ENCODE measurements at regions not wholly inside any gene's neighbourhood (a gene's known extent, or its start where the extent isn't known, plus 50 kb on each side); places are given as distances from the start of the nearest gene placed in this dataset.

DNA sequence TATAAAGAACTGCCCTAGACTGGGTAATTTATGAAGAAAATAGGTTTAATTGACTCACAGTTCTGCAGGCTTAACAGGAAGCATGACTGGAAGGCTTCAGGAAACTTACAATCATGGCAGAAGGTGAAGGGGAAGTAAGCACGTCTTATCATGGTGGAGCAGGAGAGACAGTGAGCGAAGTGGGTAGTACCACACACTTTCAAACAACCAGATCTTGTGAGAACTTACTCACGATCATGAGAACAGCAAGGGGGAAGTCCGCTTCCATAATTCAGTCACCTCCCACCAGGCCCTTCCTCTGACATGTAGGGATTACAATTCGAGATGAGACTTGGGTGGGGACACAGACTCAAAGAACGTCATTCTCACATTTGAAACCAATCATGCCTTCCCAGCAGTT, 260.1 kb upstream of the FAM98A start:
- no peak overlapping the region for H3K9ac ChIP-seq (ENCODE audit: low read length)

GRCh38 chr2:33848486-33848885, 249.4 kb upstream of the FAM98A start:
- H3K9ac ChIP-seq (ENCODE audit: low read length) = no peak overlapping the region
- no peak overlapping the region for H2AFZ ChIP-seq (ENCODE audit: low read depth, low read length)
- no peak overlapping the region for H3K4me2 ChIP-seq (ENCODE audit: low read length)
- no peaks in the 10 kb centered on the region for H4K20me1 ChIP-seq (ENCODE audit: insufficient read depth, low read length)
- no peaks in the 10 kb centered on the region for H3K4me1 ChIP-seq (ENCODE audit: low read length)
- no peaks in the 10 kb centered on the region for H3K79me2 ChIP-seq (ENCODE audit: low read length)
- H3K36me3 ChIP-seq (replicated peaks; ENCODE audit: low read depth, low read length) = peaks cover 16% of the 10 kb centered on the region
- H3K9me3 ChIP-seq (ENCODE audit: insufficient read depth, low read length) = peaks cover 7% of the 10 kb centered on the region
- H3K27me3 ChIP-seq (ENCODE audit: low read depth, low read length) = no peaks in the 10 kb centered on the region
- H3K4me3 ChIP-seq (ENCODE audit: low read length) = no peak overlapping the region
- TF ChIP-seq EZH2phosphoT487 (IDR thresholded peaks at IDR 0.05; ENCODE audit: low read depth) (no peak), CTCF (IDR thresholded peaks at IDR 0.05; ENCODE audit: low read depth, low read length) (no peak)
- no peak overlapping the region for H3K27ac ChIP-seq (ENCODE audit: low read length)

More for the DNA sequence above, 260.1 kb upstream of the FAM98A start:
- Histone ChIP-seq H3K79me2 (ENCODE audit: low read length) (no peaks in the 10 kb centered on the region), H2AFZ (ENCODE audit: low read depth, low read length) (no peak overlapping the region), H3K27me3 (ENCODE audit: low read depth, low read length) (no peaks in the 10 kb centered on the region), H3K27ac (ENCODE audit: low read length) (no peak overlapping the region), H3K4me3 (ENCODE audit: low read length) (no peak overlapping the region), H3K4me2 (ENCODE audit: low read length) (no peak overlapping the region), H3K9me3 (ENCODE audit: insufficient read depth, low read length) (no peaks in the 10 kb centered on the region), H3K36me3 (replicated peaks; ENCODE audit: low read depth, low read length) (peaks cover 11% of the 10 kb centered on the region), H4K20me1 (ENCODE audit: insufficient read depth, low read length) (no peaks in the 10 kb centered on the region), H3K4me1 (ENCODE audit: low read length) (no peaks in the 10 kb centered on the region)
- TF ChIP-seq EZH2phosphoT487 (IDR thresholded peaks at IDR 0.05; ENCODE audit: low read depth) (no peak), CTCF (IDR thresholded peaks at IDR 0.05; ENCODE audit: low read depth, low read length) (no peak)

- Histone ChIP-seq H3K9me3 (ENCODE audit: insufficient read depth, low read length) (no peaks in the 10 kb centered on the region), H3K36me3 (replicated peaks; ENCODE audit: low read depth, low read length) (no peaks in the 10 kb centered on the region), H4K20me1 (ENCODE audit: insufficient read depth, low read length) (no peaks in the 10 kb centered on the region), H3K4me3 (ENCODE audit: low read length) (no peak overlapping the region), H3K4me2 (ENCODE audit: low read length) (no peak overlapping the region), H3K4me1 (ENCODE audit: low read length) (no peaks in the 10 kb centered on the region), H3K27ac (ENCODE audit: low read length) (no peak overlapping the region), H3K79me2 (ENCODE audit: low read length) (no peaks in the 10 kb centered on the region), H3K9ac (ENCODE audit: low read length) (no peak overlapping the region), H2AFZ (ENCODE audit: low read depth, low read length) (no peak overlapping the region), H3K27me3 (ENCODE audit: low read depth, low read length) (no peaks in the 10 kb centered on the region)
- TF ChIP-seq EZH2phosphoT487 (IDR thresholded peaks at IDR 0.05; ENCODE audit: low read depth) (no peak), CTCF (IDR thresholded peaks at IDR 0.05; ENCODE audit: low read depth, low read length) (no peak)
Measured at GRCh38 chr2:33839791-33840190, 240.7 kb upstream of the FAM98A start.

DNA sequence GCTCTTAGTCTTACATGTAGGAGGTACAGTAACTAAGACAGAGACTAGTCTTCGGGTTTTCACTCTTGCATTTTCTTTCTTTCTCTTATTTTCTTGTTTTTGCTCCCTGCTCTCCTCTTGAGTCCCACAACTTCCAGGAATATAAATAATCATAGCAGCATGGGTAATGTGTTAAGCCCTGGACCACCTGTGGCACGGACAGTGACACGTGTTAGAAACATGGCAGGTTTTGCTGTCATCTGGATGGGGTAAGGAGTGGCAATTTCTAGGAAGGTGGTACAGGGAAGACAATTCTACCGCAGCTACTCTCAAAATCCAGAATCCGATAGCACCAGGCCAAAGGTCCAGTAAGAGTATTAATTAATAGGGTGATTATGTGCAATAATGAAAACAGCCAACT, 237.5 kb upstream of the FAM98A start:
- Histone ChIP-seq H3K4me3 (ENCODE audit: low read length) (no peak overlapping the region), H3K27me3 (ENCODE audit: low read depth, low read length) (no peaks in the 10 kb centered on the region), H3K4me2 (ENCODE audit: low read length) (no peak overlapping the region), H3K27ac (ENCODE audit: low read length) (no peak overlapping the region), H3K4me1 (ENCODE audit: low read length) (no peaks in the 10 kb centered on the region), H4K20me1 (ENCODE audit: insufficient read depth, low read length) (no peaks in the 10 kb centered on the region), H3K9ac (ENCODE audit: low read length) (no peak overlapping the region), H3K9me3 (ENCODE audit: insufficient read depth, low read length) (no peaks in the 10 kb centered on the region), H2AFZ (ENCODE audit: low read depth, low read length) (no peak overlapping the region), H3K36me3 (replicated peaks; ENCODE audit: low read depth, low read length) (peaks cover 3% of the 10 kb centered on the region), H3K79me2 (ENCODE audit: low read length) (no peaks in the 10 kb centered on the region)
- no peak for TF ChIP-seq CTCF (IDR thresholded peaks at IDR 0.05; ENCODE audit: low read depth, low read length)
- TF ChIP-seq EZH2phosphoT487 (IDR thresholded peaks at IDR 0.05; ENCODE audit: low read depth) = no peak

All from OCI-LY3 (cell line).